ENCODE measurements at regions not wholly inside any gene's neighbourhood (a gene's known extent, or its start where the extent isn't known, plus 50 kb on each side); places are given as distances from the start of the nearest gene placed in this dataset.

GRCh38 chr2:118722976-118723375 lies 124.5 kb downstream of the EN1 start:
- Histone ChIP-seq H3K9me3 (replicated peaks; ENCODE audit: control insufficient read depth, insufficient read depth, low read length) (no peaks in the 10 kb centered on the region), H3K27ac (ENCODE audit: control insufficient read depth, insufficient read depth) (no peak overlapping the region), H3K9ac (ENCODE audit: control insufficient read depth, insufficient read depth, low read length) (no peak overlapping the region), H3K36me3 (ENCODE audit: control insufficient read depth in 2 of 2, insufficient read depth in 2 of 2, low read length in 1 of 2) (no peaks in the 10 kb centered on the region), H4K20me1 (ENCODE audit: control insufficient read depth, insufficient read depth) (no peaks in the 10 kb centered on the region), H3K79me2 (ENCODE audit: control insufficient read depth, insufficient read depth, low read length) (no peaks in the 10 kb centered on the region), H3K4me2 (ENCODE audit: control insufficient read depth, insufficient read depth) (no peak overlapping the region), H3K4me1 (ENCODE audit: control insufficient read depth, insufficient read depth, low read length) (no peaks in the 10 kb centered on the region), H2AFZ (ENCODE audit: control insufficient read depth, low read depth, low read length) (no peak overlapping the region), H3K4me3 (no peak overlapping the region), H3K27me3 (replicated peaks in 1 of 2; ENCODE audit: control insufficient read depth in 2 of 2, insufficient read depth in 2 of 2, low read length in 1 of 2) (no peaks in the 10 kb centered on the region; a peak in 1 of 4 replicates)
- no peak for ATAC-seq
- CTCF ChIA-PET, result no interaction called here
- no peak for TF ChIP-seq TAF1 (IDR thresholded peaks at IDR 0.05; ENCODE audit: borderline replicate concordance, low read depth, low read length)
- no peak for TF ChIP-seq CREB1 (IDR thresholded peaks at IDR 0.05; ENCODE audit: low read depth)
- TF ChIP-seq CBX3 (IDR thresholded peaks at IDR 0.05; ENCODE audit: borderline replicate concordance, low read depth), result no peak
- TF ChIP-seq KDM1A (IDR thresholded peaks at IDR 0.05; ENCODE audit: borderline replicate concordance), result no peak
- no peak for TF ChIP-seq ATF7 (IDR thresholded peaks at IDR 0.05; ENCODE audit: low read depth)
- no peak for TF ChIP-seq DPF2 (IDR thresholded peaks at IDR 0.05)
- no peak for TF ChIP-seq SRF (IDR thresholded peaks at IDR 0.05; ENCODE audit: low read depth in 2 of 2, low read length in 2 of 2)
- no peak for TF ChIP-seq YBX1 (IDR thresholded peaks at IDR 0.05)
- TF ChIP-seq PRDM15 (CRISPR knock-in tag; IDR thresholded peaks at IDR 0.05), result no peak
- TF ChIP-seq E4F1 (IDR thresholded peaks at IDR 0.05; ENCODE audit: borderline replicate concordance, partially characterized antibody), result no peak
- no peak for TF ChIP-seq CBFB (IDR thresholded peaks at IDR 0.05; ENCODE audit: low read depth)
- TF ChIP-seq CHD1 (IDR thresholded peaks at IDR 0.05; ENCODE audit: low read depth, low read length), result no peak
- TF ChIP-seq KLF5 (IDR thresholded peaks at IDR 0.05; ENCODE audit: partially characterized antibody), result no peak
- TF ChIP-seq ZNF24 (IDR thresholded peaks at IDR 0.05), result no peak
- no peak for TF ChIP-seq ZBTB4 (CRISPR knock-in tag; IDR thresholded peaks at IDR 0.05)
- no peak for TF ChIP-seq STAT1 (conservative IDR thresholded peaks at IDR 0.05)
- POLR2A ChIA-PET, result interaction anchor here (0.7 kb wide), 1 partner anchor 1250 kb away, joined by 4 read pairs; no protein-coding TSS in a partner anchor
- no peak for FAIRE-seq
- in situ Hi-C loops (cut with MboI) (no loop called here), intact Hi-C loops (cut with micrococcal nuclease; ENCODE audit: unreplicated experiment) (no loop called here)
- no TSS peak for BruUV-seq (replicated peaks)
- RAD21 ChIA-PET (ENCODE audit: unreplicated experiment), result no interaction called here
- no peak for DNase-seq (ENCODE audit: low read depth, low spot score)
- WGBS (ENCODE audit: insufficient coverage, insufficient replicate concordance, low lambda C conversion rate, missing lambda C conversion rate), result 3% methylated on average over 3 of the region's 3 CpGs
- SMC1A ChIA-PET (ENCODE audit: uncharacterized antibody, unreplicated experiment), result no interaction called here

All from GM12878 (cell line).